Activated gamma-delta T cell treated with anti-CD3 and anti-CD28 coated beads, Interleukin-2, amount 50 U/mL, for 16 hours (primary cell): ENCODE measurements at regions not wholly inside any gene's neighbourhood (a gene's known extent, or its start where the extent isn't known, plus 50 kb on each side); places are given as distances from the start of the nearest gene placed in this dataset.
"Not testable (repeated sequence)": the region's sequence is repeated elsewhere in the genome, so short reads cannot be mapped to it uniquely, and the experiment has no call there.

Source experiments
- DNase-seq: peaks from one replicate; pipeline ENCODE4 v3.0.0-alpha.2; 2020; ENCODE audit warnings: low read depth

DNA sequence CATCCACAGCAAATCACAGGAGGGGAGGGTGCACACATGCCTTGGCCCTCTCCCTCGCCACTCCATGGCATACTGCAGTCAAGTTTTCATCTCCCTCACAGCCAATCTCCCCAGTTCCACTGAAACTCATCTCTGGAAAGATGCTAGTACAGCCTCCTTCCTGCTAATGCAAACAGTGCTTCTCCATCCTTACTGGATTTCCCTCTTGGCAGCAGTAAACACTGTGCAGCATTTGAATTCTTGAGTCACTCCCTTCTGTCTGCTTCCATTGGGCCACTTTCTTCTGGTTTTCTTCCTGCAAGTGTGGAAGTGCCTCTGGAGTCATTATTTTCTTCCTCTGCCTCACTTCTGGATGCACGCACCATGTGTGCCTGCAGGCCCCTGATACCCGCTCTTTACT lies 460.3 kb downstream of the QKI start:
- DNase-seq = no peak

DNA sequence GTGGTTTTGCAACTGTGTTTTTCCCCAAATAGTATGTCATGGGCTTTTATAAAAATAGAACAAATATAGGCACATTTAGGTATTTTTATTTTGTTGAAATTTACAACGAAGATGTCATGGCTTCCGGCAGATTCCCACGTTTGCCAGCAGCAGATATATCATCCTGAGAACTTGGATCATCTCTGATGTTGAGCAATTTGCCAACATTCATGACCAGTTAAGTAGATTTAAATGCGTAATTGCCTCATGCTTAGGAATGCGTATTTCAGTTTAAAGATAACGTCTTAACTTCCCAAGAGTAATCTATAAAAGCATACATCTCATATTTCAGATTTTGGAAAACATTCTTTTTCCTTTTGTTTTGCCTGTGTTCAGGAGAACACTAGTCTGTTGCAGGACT lies 457.8 kb downstream of the QKI start:
- no peak for DNase-seq

DNA sequence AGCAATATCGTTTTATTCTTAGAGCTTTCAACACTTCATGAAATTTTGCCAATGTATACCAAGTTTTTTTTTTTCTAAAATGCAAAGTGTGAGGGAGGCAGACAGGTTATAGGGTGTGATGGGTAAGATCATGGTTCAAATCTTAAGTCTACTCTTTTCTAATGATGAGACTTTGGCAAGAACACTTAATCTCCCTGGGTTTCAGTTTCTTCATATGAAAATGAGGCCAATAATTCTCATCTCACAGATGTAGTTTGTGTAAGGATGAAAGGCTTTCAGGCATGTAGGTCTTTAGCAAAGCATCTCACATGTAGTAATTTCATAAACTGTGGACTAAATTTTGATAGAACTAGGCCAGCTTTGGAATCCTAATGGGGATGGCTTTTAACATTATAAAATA lies 457.1 kb downstream of the QKI start:
- no peak for DNase-seq

GRCh38 chr6:163867518-163868292 lies 453.2 kb downstream of the QKI start:
- no peak for DNase-seq

- no peak for DNase-seq
Observed at GRCh38 chr6:163866192-163866591, 451.7 kb downstream of the QKI start.

GRCh38 chr6:163863565-163863964 lies 449.0 kb downstream of the QKI start:
- DNase-seq = no peak

DNA sequence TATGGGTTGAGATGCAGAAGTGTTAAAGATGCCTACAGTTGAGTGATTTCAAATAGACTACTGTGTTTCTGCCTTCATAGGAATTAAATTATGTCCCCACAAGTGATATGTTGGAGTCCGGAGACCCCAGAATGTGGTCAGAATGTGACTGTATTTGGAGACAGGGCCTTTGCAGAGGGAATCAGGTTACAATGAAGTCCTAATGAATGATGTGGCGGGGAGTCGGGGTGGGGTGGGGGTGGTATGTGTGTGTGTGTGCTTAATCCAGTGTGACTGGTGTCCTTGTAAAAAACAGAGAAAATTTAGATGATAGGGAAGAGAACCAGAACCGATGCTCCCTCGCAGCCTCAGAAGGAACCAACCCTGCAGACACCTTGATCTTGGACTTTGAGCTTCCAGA lies 448.2 kb downstream of the QKI start:
- DNase-seq = no peak

DNA sequence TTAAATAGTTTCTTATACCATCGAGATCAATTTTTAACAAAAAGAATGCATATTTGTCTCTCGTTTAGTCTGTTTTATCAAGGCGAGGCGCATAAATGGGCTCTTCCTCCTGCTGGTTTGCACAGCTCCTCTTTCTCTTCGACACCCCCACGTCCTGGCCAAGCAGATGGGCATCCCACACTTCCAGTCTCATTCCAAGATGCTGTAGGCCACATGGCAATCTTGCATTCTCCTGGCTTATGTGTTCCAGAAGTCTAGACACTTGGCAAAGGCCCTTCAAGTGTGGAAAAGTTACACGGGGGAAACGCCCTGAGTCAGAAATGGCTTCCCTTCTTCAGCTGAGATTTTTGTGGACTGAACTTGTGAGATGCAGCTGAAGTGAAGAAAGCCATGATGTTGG lies 447.1 kb downstream of the QKI start:
- no peak for DNase-seq

DNA sequence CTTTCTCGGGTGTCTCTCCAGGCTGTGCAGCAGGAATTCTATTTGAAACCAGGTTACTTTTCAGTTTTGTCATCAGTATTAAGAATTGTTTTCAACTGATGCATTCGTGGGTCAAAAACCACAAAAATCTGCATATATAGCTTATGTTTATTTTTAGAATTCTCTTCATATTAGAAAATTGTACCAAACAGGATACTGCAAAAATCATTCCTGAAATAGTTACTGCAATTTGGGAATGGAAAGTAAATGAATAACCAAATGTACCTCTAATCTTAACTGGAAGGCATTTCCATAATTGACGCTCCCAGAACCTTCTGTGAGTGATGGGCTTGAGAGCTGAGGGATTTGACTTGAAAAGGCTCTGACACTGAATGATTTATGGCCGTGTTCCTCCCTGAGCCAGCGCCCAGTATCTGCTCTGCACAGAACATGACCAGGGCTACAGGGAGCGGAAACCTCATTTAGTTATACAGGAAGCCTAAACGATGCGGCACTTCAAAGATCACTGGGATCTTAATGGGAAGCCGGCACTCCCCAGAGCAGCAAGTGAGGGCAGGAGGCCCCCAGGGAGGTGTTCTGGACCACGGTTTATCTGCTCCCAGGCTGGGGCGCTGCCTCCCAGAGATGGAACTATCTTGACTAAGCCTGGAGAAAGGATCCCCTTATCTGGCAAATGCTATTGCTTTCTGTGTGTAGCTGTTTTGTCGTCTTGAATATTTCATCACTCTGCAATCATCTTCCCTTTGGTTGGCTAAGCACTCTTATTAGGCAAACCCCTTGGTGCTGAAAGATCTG lies 446.0 kb downstream of the QKI start:
- no peak for DNase-seq

DNA sequence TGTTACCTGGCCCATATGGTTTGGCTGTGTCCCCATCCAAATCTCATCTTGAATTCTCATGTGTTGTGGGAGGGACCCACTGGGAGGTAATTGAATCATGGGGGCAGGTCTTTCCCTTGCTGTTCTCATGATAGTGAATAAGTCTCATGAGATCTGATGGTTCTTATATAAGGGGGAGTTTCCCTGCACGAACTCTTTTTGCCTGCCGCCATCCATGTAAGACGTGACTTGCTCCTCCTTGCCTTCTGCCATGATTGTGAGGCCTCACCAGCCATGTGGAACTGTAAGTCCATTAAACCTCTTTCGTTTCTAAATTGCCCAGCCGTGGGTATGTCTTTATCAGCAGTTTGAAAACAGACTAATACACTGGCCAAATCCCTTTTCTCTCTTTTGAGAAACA lies 444.4 kb downstream of the QKI start:
- not testable (repeated sequence) for DNase-seq

DNA sequence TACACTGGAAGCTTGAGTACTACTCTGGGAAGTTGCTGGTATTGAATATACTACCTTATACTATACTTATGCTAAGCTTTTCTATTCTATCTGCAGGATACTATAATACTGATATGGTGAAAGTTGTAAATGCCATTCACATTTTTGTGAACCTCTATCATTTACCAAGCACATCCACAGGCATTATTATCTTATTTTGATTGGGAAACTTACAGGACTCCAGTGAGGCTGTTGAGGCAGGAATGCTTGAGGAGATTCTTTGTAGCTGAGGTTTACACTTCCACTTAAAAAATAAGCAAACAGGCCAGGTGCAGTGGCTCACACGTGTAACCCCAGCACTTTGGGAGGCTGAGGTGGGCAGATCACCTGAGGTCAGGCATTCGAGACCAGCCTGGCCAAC lies 442.9 kb downstream of the QKI start:
- DNase-seq = no peak

DNA sequence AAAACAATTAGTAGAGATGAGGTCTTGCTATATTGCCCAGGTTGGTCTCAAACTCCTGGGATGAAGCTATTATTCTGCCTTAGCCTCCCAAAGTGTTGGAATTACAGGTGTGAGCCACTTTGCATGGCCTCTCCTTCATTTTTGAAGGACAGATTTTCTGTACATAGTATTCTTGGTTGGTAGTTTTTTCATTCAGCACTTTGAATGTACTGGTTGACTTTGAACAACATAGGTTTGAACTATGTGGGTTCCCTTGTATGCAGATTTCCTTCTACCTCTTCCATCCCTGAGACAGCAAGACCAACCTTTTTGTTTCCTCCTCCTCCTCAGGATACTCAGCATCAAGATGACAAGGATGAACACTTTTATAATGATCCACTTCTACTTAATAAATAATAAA lies 436.4 kb downstream of the QKI start:
- no peak for DNase-seq

- DNase-seq = no peak
Observed at GRCh38 chr6:163844761-163845160, 430.2 kb downstream of the QKI start.

DNA sequence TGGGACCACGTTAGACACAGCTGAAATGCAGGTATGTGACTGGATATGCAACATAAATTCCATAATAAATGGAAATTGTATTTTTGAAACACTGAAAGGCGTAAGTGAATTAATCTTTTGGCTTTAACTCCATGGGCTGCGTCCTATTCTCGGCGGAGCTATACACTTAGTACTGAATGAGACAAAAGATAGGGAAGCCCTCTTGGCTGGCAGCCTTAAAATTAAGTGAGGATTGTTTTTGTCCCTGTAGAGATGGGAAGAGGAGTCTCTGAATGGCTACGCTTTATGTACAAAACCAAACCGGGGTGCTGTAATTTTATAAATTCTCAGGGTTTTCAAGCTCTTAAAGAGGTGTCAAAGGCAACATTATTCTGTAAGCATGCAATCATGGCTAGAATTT lies 429.8 kb downstream of the QKI start:
- no peak for DNase-seq

- DNase-seq = no peak
Observed at GRCh38 chr6:163843218-163843617, 428.7 kb downstream of the QKI start.

- no peak for DNase-seq
Observed at GRCh38 chr6:163842467-163842866, 427.9 kb downstream of the QKI start.

- DNase-seq = no peak
Observed at GRCh38 chr6:163841733-163842132, 427.2 kb downstream of the QKI start.

- no peak for DNase-seq
Observed at GRCh38 chr6:163841326-163841725, 426.8 kb downstream of the QKI start.

DNA sequence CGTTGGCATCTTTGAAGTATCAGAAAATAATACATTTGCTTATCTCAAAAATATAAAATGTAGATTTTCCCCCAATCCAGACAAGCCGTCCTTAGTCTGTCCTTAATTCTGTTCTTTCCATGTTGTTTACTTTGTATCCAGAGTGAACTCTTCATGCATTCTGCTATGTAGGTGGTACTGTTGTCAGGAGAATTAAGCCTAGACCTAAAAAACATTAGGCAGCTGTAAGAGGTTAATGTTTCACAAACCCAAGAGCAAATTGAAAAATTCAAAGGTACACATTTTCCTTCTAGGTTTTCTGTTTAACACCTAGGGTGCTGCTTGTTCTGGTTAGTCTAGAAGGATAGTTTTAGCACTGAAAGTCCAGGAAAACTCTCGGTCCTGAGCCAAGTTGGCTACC lies 426.4 kb downstream of the QKI start:
- no peak for DNase-seq

GRCh38 chr6:163839296-163839695 lies 424.8 kb downstream of the QKI start:
- DNase-seq = no peak

- no peak for DNase-seq
Observed at GRCh38 chr6:163837691-163838431, 423.3 kb downstream of the QKI start.

DNA sequence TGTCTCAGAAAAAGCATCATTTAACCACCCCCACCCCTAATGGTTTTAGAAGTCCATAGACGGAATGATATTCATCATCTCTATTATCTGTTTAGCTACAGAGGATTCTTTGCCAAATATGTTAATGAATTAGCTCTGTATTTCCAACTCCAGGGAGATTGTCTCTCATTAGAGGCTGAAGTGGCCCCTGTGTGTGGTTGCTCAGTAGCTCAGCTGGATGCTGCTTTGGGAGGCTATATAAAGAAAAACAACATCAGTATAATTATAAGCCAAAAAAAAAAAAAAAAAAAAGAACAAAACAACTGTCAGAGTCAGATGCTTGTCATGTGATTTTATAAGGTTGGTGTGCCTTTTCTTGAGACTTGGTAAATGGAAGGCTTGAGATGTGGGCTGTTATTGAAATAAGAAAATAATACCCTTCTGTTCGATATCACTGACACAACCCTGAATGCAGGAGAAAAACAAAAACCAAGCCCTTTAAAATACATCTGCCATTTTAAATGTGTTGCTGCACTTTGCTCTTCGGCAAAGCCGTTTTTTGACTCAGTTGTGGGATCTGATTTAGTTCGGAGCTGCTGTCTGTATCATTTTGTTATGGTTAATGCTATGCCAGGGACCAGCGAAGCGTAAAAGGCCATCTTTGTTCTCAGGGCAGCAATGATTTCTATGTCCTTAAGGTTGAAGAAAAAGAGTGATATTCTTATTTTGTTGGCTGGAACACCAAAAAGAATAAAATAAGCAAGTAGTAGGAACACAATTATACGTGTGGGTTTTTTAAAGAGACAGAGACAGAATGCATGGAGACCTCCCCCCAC lies 422.6 kb downstream of the QKI start:
- no peak for DNase-seq
